ENCODE measurements at regions not wholly inside any gene's neighbourhood (a gene's known extent, or its start where the extent isn't known, plus 50 kb on each side); places are given as distances from the start of the nearest gene placed in this dataset.
A peak's percentile ranks its signal among the peaks of the same experiment; 100 is the strongest.

DNA sequence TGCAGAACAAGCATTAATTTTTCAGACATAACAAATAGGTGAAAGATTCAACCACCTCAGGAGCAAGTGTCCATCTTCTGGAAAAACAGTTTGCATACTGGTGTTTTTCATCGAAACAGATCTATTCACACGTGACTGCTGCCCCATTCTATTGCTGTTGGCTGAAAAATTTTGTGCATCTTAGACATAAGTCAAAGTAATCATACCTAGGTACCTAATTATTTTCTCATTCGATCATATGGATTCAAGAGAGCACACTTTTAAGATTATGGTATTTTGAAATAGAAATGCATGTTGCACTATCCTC, 72.9 kb upstream of the CDH6 start:
- intact Hi-C loops (cut with DNase I): no loop called here

DNA sequence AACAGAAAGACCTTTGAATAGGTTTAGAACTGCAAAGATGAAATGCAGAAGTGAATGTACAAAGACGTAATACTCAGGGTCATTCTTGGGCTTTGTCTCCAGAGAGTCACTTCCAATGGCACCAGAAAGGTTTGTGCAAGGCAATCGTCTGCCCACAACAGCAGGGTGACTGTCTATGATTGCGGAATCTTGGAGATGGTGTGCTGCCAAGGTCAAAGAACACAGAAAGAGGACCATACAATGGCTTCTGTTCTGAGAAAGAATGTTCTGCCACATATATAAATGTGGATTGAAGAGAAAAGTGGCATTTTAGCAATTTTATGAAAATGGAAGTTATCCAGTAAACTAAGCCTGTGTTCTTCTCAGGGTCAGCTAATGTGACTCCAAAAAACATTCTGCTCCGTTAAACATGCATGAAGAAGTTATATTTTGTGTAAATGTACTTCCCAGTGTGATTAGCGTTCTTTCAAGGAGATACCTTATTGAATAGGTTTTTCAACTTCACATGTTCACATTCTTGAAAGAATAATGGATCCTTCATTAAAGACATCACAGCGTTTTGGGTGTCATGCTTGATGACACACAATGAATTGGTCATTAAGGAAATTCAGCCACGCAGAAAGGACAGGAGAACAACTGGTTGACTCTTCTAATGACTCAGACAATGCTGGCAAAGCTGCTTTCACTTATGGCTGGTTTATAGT, 73.4 kb upstream of the CDH6 start:
- intact Hi-C loops (cut with DNase I): no loop called here
- Histone ChIP-seq H3K4me1 (no peaks in the 10 kb centered on the region), H3K27ac (replicated peaks in 1 of 4) (no peak overlapping the region), H3K9me3 (no peaks in the 10 kb centered on the region), H3K4me3 (no peak overlapping the region), H3K36me3 (no peaks in the 10 kb centered on the region), H3K27me3 (no peaks in the 10 kb centered on the region)
- no peak for TF ChIP-seq POLR2A (IDR thresholded peaks at IDR 0.05; ENCODE audit: low read depth)
- no peak for TF ChIP-seq EP300 (IDR thresholded peaks at IDR 0.05)
- TF ChIP-seq, protein P1, sequence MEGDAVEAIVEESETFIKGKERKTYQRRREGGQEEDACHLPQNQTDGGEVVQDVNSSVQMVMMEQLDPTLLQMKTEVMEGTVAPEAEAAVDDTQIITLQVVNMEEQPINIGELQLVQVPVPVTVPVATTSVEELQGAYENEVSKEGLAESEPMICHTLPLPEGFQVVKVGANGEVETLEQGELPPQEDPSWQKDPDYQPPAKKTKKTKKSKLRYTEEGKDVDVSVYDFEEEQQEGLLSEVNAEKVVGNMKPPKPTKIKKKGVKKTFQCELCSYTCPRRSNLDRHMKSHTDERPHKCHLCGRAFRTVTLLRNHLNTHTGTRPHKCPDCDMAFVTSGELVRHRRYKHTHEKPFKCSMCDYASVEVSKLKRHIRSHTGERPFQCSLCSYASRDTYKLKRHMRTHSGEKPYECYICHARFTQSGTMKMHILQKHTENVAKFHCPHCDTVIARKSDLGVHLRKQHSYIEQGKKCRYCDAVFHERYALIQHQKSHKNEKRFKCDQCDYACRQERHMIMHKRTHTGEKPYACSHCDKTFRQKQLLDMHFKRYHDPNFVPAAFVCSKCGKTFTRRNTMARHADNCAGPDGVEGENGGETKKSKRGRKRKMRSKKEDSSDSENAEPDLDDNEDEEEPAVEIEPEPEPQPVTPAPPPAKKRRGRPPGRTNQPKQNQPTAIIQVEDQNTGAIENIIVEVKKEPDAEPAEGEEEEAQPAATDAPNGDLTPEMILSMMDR (IDR thresholded peaks at IDR 0.05): no peak
- no peak for TF ChIP-seq POLR2AphosphoS5 (IDR thresholded peaks at IDR 0.05)
- DNase-seq (ENCODE audit: extremely low spot score): no peak
- WGBS: 74% methylated on average over 7 of the region's 7 CpGs

More for the DNA sequence above, 72.9 kb upstream of the CDH6 start:
- WGBS: 85% methylated on average over 3 of the region's 3 CpGs
- H3K4me3 ChIP-seq: no peak overlapping the region
- no peak overlapping the region for H3K27ac ChIP-seq (replicated peaks in 1 of 4)
- DNase-seq (ENCODE audit: extremely low spot score): no peak
- H3K4me1 ChIP-seq: no peaks in the 10 kb centered on the region
- no peak for TF ChIP-seq EP300 (IDR thresholded peaks at IDR 0.05)
- no peaks in the 10 kb centered on the region for H3K9me3 ChIP-seq
- no peaks in the 10 kb centered on the region for H3K27me3 ChIP-seq
- H3K36me3 ChIP-seq: no peaks in the 10 kb centered on the region

DNA sequence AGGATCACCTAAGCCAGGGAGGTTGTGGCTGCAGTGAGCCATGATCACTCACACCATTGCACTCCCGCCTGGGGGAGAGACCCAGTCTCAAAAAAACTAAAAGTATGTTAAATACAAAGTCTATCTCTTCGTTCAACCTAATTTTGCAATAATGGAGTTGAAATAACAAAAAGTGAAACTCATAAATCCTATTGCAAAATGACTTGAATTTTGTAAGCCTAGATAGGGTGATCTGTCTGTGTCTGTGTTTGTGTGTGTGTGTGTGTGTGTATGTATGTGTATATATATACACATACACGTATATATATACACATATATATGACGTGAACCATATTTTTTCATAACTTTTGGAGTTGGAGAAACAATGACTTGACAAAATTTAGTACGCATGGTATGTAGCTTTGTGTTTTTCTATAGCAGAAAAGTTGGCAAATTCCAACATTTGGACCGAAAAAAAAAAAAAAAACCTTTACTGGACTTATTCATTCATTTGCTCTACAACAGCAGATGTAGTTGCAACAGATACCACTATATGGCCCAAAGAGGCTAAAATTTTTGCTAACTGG, 76.9 kb upstream of the CDH6 start:
- Histone ChIP-seq H3K36me3 (no peaks in the 10 kb centered on the region), H3K4me1 (no peaks in the 10 kb centered on the region), H3K4me3 (no peak overlapping the region), H3K27ac (replicated peaks in 1 of 4) (no peak overlapping the region), H3K9me3 (no peaks in the 10 kb centered on the region), H3K27me3 (no peaks in the 10 kb centered on the region)
- TF ChIP-seq EP300 (IDR thresholded peaks at IDR 0.05): no peak
- TF ChIP-seq POLR2A (IDR thresholded peaks at IDR 0.05; ENCODE audit: low read depth): no peak
- 86% methylated on average over 6 of the region's 6 CpGs for WGBS
- DNase-seq (ENCODE audit: extremely low spot score): no peak
- intact Hi-C loops (cut with DNase I): no loop called here

DNA sequence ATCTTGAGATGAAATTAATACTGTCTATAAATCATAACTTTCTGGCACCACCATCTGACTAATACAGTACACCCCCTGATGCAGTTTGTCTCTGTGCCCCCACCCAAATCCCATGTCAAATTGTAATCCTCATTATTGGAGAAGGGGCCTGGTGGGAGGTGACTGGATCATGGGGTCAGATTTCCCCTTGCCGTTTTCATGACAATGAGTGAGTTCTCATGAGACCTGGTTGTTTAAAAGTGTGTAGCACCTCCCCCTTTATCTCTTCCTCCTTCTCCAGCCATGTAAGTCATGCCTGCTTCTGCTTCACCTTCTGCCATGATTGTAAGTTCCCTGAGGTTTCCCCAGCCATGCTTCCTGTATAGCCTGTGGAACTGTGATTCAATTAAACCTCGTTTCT, 78.7 kb upstream of the CDH6 start:
- peak; percentile 60 for DNase-seq (ENCODE audit: extremely low spot score)
- intact Hi-C loops (cut with DNase I): no loop called here
- TF ChIP-seq POLR2AphosphoS5 (IDR thresholded peaks at IDR 0.05) (no peak), POLR2A (IDR thresholded peaks at IDR 0.05; ENCODE audit: low read depth) (no peak), EP300 (IDR thresholded peaks at IDR 0.05) (no peak)
- TF ChIP-seq, protein P1 (IDR thresholded peaks at IDR 0.05): no peak
- Histone ChIP-seq H3K27me3 (no peaks in the 10 kb centered on the region), H3K36me3 (no peaks in the 10 kb centered on the region), H3K27ac (replicated peaks in 1 of 4) (no peak overlapping the region), H3K4me1 (no peaks in the 10 kb centered on the region), H3K4me3 (no peak overlapping the region), H3K9me3 (no peaks in the 10 kb centered on the region)
- WGBS: 69% methylated on average over 2 of the region's 2 CpGs

DNA sequence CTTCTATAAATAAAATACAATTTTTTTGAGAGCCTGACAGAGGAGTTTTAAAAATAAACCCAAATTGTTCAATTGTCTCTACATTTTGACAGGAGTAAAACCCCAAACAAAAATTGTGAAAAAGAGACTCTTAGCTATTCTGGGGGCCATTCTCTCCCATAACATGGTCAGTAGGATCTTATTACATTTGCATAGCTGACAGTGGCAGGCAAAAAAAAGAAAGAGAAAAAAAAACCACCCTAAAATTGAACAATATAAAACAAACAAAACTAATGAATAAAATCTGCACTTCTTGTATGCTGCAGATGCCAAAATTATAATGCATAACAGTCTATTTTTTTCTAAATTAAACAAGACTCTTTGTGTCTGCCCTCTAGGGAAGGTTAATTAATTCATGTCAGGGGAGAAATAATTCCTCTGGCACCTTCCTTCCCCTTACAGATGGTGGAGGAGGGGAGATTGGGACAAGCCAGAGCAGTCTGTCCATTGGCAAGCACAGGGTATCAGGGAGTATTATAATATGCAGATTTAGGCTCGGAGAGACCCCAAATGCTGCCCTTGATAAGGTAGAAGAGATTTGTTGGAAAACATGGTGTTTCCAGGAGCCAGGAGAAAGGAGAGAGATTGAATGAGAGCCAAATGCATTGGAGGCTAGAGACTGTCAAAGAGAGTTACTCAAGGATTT, 79.7 kb upstream of the CDH6 start:
- intact Hi-C loops (cut with DNase I): no loop called here
- TF ChIP-seq, protein P1 (IDR thresholded peaks at IDR 0.05): no peak
- no peaks in the 10 kb centered on the region for H3K9me3 ChIP-seq
- no peak overlapping the region for H3K27ac ChIP-seq (replicated peaks in 1 of 4)
- H3K27me3 ChIP-seq: no peaks in the 10 kb centered on the region
- WGBS: 83% methylated on average over 1 of the region's 1 CpG
- H3K4me1 ChIP-seq: no peaks in the 10 kb centered on the region
- H3K4me3 ChIP-seq: no peak overlapping the region
- no peaks in the 10 kb centered on the region for H3K36me3 ChIP-seq
- DNase-seq (ENCODE audit: extremely low spot score): peak; percentile 4
